A673 (cell line): ENCODE measurements at regions not wholly inside any gene's neighbourhood (a gene's known extent, or its start where the extent isn't known, plus 50 kb on each side); places are given as distances from the start of the nearest gene placed in this dataset.
A peak's percentile ranks its signal among the peaks of the same experiment; 100 is the strongest.

Source experiments
- BruUV-seq: library from RNA; stranded (reverse); fragments of 400-500 nt; replicated peaks from 2 replicates; lab custom pipeline; 2021; lab: Mats Ljungman, UMichigan
- CTCF ChIA-PET: fragments of 300-600 bp; sonication (Branson Sonifier 250); formaldehyde crosslinking; loops from one replicate; lab custom pipeline; 2022; ENCODE audit warnings: antibody characterized with exemption; lab: Charles Lee
- POLR2A ChIA-PET: fragments of 300-600 bp; sonication (Branson Sonifier 250); formaldehyde crosslinking; loops from one replicate; lab custom pipeline; 2022; ENCODE audit warnings: antibody characterized with exemption; ENCODE audit not compliant: low non-redundant PET; lab: Charles Lee
- DNase-seq: peaks from one replicate; pipeline ENCODE4 v3.0.0-alpha.2; 2015; ENCODE audit warnings: low spot score
- H3K27ac ChIP-seq: fragments of 200-600 bp; sonication (generic); 2 replicates; pipeline ENCODE4 v1.5.1; 2016; ENCODE audit warnings: mixed run types, low read depth, mild to moderate bottlenecking, mixed read lengths, antibody characterized with exemption, low read length; ENCODE audit not compliant: poor library complexity, severe bottlenecking
- H3K27me3 ChIP-seq: fragments of 200-600 bp; sonication (generic); replicated peaks from 2 replicates; pipeline ENCODE4 v1.6.1; 2017; ENCODE audit warnings: mixed run types, low read depth, mild to moderate bottlenecking, mixed read lengths, antibody characterized with exemption, low read length; ENCODE audit not compliant: insufficient read depth, poor library complexity
- H3K36me3 ChIP-seq: fragments of 200-600 bp; sonication (generic); 2 replicates; pipeline ENCODE4 v1.6.1; 2016; ENCODE audit warnings: mixed run types, mild to moderate bottlenecking, mixed read lengths, antibody characterized with exemption, low read length; ENCODE audit not compliant: insufficient read depth, poor library complexity, severe bottlenecking
- H3K4me1 ChIP-seq: fragments of 200-600 bp; sonication (generic); 2 replicates; pipeline ENCODE4 v1.6.1; 2017; ENCODE audit warnings: mixed run types, mild to moderate bottlenecking, mixed read lengths, antibody characterized with exemption, low read length; ENCODE audit not compliant: insufficient read depth, poor library complexity, severe bottlenecking
- H3K4me3 ChIP-seq: fragments of 200-600 bp; sonication (generic); 2 replicates; pipeline ENCODE4 v1.5.1; 2016; ENCODE audit warnings: low read depth, mixed run types, mild to moderate bottlenecking, mixed read lengths, low read length; ENCODE audit not compliant: poor library complexity, severe bottlenecking
- H3K9me3 ChIP-seq: fragments of 200-600 bp; sonication (generic); 2 replicates; pipeline ENCODE4 v1.6.1; 2016; ENCODE audit warnings: mixed run types, low read depth, mild to moderate bottlenecking, mixed read lengths, antibody characterized with exemption, low read length; ENCODE audit not compliant: poor library complexity, severe bottlenecking
- CTCF ChIP-seq: fragments of 300-800, 200-600 bp; sonication (generic); conservative IDR thresholded peaks from 2 replicates; pipeline ENCODE4 v1.5.1; 2017; ENCODE audit warnings: low read depth, mild to moderate bottlenecking, antibody characterized with exemption, low read length, moderate library complexity, mixed read lengths
- EZH2 ChIP-seq: fragments of 200-600 bp; sonication (generic); IDR thresholded peaks from 2 replicates; pipeline ENCODE4 v1.6.1; 2017; ENCODE audit warnings: borderline replicate concordance, low read depth, mild to moderate bottlenecking, mixed read lengths, antibody characterized with exemption, low read length; ENCODE audit not compliant: poor library complexity, severe bottlenecking
- intact Hi-C: fragments of 100-400 bp; cut with micrococcal nuclease; formaldehyde crosslinking; loops from one replicate; pipeline ENCODE4 v1.10.0; 2022; ENCODE audit not compliant: unreplicated experiment

- intact Hi-C loops = no loop called here
- Histone ChIP-seq H3K27ac (no peak overlapping the region), H3K27me3 (peaks cover 2% of the 10 kb centered on the region), H3K4me1 (no peaks in the 10 kb centered on the region), H3K36me3 (no peaks in the 10 kb centered on the region), H3K9me3 (no peaks in the 10 kb centered on the region), H3K4me3 (no peak overlapping the region)
- TF ChIP-seq EZH2 = no peak
- TF ChIP-seq CTCF = no peak
- no TSS peak for BruUV-seq
- DNase-seq = no peak
- CTCF ChIA-PET = interaction anchor here (0.5 kb wide), 1 partner anchor 56 kb away, joined by 5 read pairs; no protein-coding TSS in a partner anchor
- POLR2A ChIA-PET = no interaction called here
Observed at GRCh38 chr16:86210403-86211193, 299.7 kb upstream of the FOXF1 start.

GRCh38 chr16:86211265-86211664, 299.1 kb upstream of the FOXF1 start:
- POLR2A ChIA-PET = no interaction called here
- peaks cover 2% of the 10 kb centered on the region for H3K27me3 ChIP-seq
- no peak for DNase-seq
- no peak overlapping the region for H3K27ac ChIP-seq
- CTCF ChIA-PET = no interaction called here
- H3K36me3 ChIP-seq = no peaks in the 10 kb centered on the region
- no peaks in the 10 kb centered on the region for H3K9me3 ChIP-seq
- H3K4me3 ChIP-seq = no peak overlapping the region
- TF ChIP-seq EZH2 (no peak), CTCF (no peak)
- H3K4me1 ChIP-seq = no peaks in the 10 kb centered on the region
- intact Hi-C loops = no loop called here
- no TSS peak for BruUV-seq

GRCh38 chr16:86211800-86212199, 298.5 kb upstream of the FOXF1 start:
- ChIA-PET CTCF (no interaction called here), POLR2A (no interaction called here)
- Histone ChIP-seq H3K4me1 (no peaks in the 10 kb centered on the region), H3K9me3 (no peaks in the 10 kb centered on the region), H3K36me3 (no peaks in the 10 kb centered on the region), H3K27me3 (peaks cover 2% of the 10 kb centered on the region), H3K4me3 (no peak overlapping the region), H3K27ac (no peak overlapping the region)
- no TSS peak for BruUV-seq
- intact Hi-C loops = no loop called here
- peak; percentile 45 for DNase-seq
- no peak for TF ChIP-seq CTCF
- no peak for TF ChIP-seq EZH2
